Thoracic aorta (tissue), 2 donors: ENCODE measurements at regions not wholly inside any gene's neighbourhood (a gene's known extent, or its start where the extent isn't known, plus 50 kb on each side); places are given as distances from the start of the nearest gene placed in this dataset.

Experiments
- ATAC-seq: fragments of 150-250 bp; one replicate; pipeline ENCODE4 v1.8.0; 2017; ENCODE audit warnings: low read depth; ENCODE audit not compliant: insufficient number of reproducible peaks, low FRiP score
- DNase-seq: peaks from one replicate; pipeline ENCODE4 v3.0.0-alpha.2; 2020; ENCODE audit warnings: low spot score
- H3K27ac ChIP-seq, 2 donors: fragments of 200-600 bp; sonication (generic); 1 replicate in 1 of 2; 2 replicates in 1 of 2; pipeline ENCODE4 v1.5.1; 2016; ENCODE audit warnings: mild to moderate bottlenecking in 2 of 2, moderate library complexity in 2 of 2
- H3K27me3 ChIP-seq: fragments of 200-600 bp; sonication (generic); replicated peaks from 2 replicates; pipeline ENCODE4 v1.6.0; 2016; ENCODE audit warnings: mild to moderate bottlenecking; ENCODE audit not compliant: insufficient read depth
- H3K36me3 ChIP-seq: fragments of 200-600 bp; sonication (generic); one replicate; pipeline ENCODE4 v1.5.1; 2016
- H3K4me1 ChIP-seq, 2 donors: fragments of 200-600 bp; sonication (generic); 1 replicate in 1 of 2; 2 replicates in 1 of 2; pipeline versions ENCODE4 v1.5.1 to v1.6.0; 2016; ENCODE audit warnings: low read depth in 2 of 2, mild to moderate bottlenecking in 1 of 2; ENCODE audit not compliant: control insufficient read depth in 1 of 2
- H3K4me3 ChIP-seq: fragments of 200-600 bp; sonication (generic); 2 replicates; pipeline ENCODE4 v1.5.1; 2016; ENCODE audit warnings: mild to moderate bottlenecking
- H3K9me3 ChIP-seq: fragments of 200-600 bp; sonication (generic); 2 replicates; pipeline ENCODE4 v1.5.1; 2016
- CTCF ChIP-seq: fragments of 200-600 bp; sonication (generic); IDR thresholded peaks from one replicate; pipeline ENCODE4 v1.5.1; 2019; ENCODE audit warnings: antibody characterized with exemption

GRCh38 chr20:3354247-3354646 lies 53.2 kb downstream of the DNAAF9 start:
- ATAC-seq = no peak
- Histone ChIP-seq H3K27me3 (no peaks in the 10 kb centered on the region), H3K9me3 (no peaks in the 10 kb centered on the region), H3K36me3 (peaks cover 9% of the 10 kb centered on the region), H3K27ac (no peak overlapping the region), H3K4me1 (no peaks in the 10 kb centered on the region), H3K4me3 (no peak overlapping the region)
- TF ChIP-seq CTCF = no peak
- no peak for DNase-seq

- no peak for DNase-seq
- Histone ChIP-seq H3K4me1 (no peaks in the 10 kb centered on the region), H3K4me3 (no peak overlapping the region), H3K9me3 (no peaks in the 10 kb centered on the region), H3K36me3 (peaks cover 5% of the 10 kb centered on the region), H3K27me3 (no peaks in the 10 kb centered on the region), H3K27ac (no peak overlapping the region)
- TF ChIP-seq CTCF = no peak
- ATAC-seq = no peak
These were observed 53.8 kb downstream of the DNAAF9 start for GRCh38 chr20:3353646-3354045.

- no peak for TF ChIP-seq CTCF
- DNase-seq (no peak), ATAC-seq (no peak)
- H3K36me3 ChIP-seq = no peaks in the 10 kb centered on the region
- H3K4me3 ChIP-seq = no peak overlapping the region
- no peaks in the 10 kb centered on the region for H3K4me1 ChIP-seq
- no peaks in the 10 kb centered on the region for H3K9me3 ChIP-seq
- no peaks in the 10 kb centered on the region for H3K27me3 ChIP-seq
- H3K27ac ChIP-seq = no peak overlapping the region
These were observed 55.3 kb downstream of the DNAAF9 start for GRCh38 chr20:3352202-3352601.

- Histone ChIP-seq H3K27me3 (no peaks in the 10 kb centered on the region), H3K9me3 (no peaks in the 10 kb centered on the region), H3K4me1 (no peaks in the 10 kb centered on the region), H3K36me3 (no peaks in the 10 kb centered on the region), H3K27ac (no peak overlapping the region), H3K4me3 (no peak overlapping the region)
- DNase-seq = no peak
- no peak for ATAC-seq
- TF ChIP-seq CTCF = no peak
These were observed 57.0 kb downstream of the DNAAF9 start for GRCh38 chr20:3350422-3350821.

GRCh38 chr20:3349786-3350185 lies 57.7 kb downstream of the DNAAF9 start:
- H3K4me3 ChIP-seq = no peak overlapping the region
- ATAC-seq (no peak), DNase-seq (no peak)
- no peak for TF ChIP-seq CTCF
- H3K27ac ChIP-seq = no peak overlapping the region
- no peaks in the 10 kb centered on the region for H3K4me1 ChIP-seq
- no peaks in the 10 kb centered on the region for H3K36me3 ChIP-seq
- H3K27me3 ChIP-seq = no peaks in the 10 kb centered on the region
- no peaks in the 10 kb centered on the region for H3K9me3 ChIP-seq
